K562 (cell line): ENCODE measurements at regions not wholly inside any gene's neighbourhood (a gene's known extent, or its start where the extent isn't known, plus 50 kb on each side); places are given as distances from the start of the nearest gene placed in this dataset.

Experiments
- ATAC-seq: fragments of 200-7000 bp; cut with Tn5 transposase; 3 replicates; pipeline ENCODE4 v1.9.1; 2020; ENCODE audit warnings: moderate library complexity
- BruUV-seq: library from RNA; stranded (reverse); fragments of 400-500 nt; replicated peaks from 2 replicates; lab custom pipeline; 2021; lab: Mats Ljungman, UMichigan
- CTCF ChIA-PET: fragments of 300-600 bp; formaldehyde crosslinking; extraction: SDS; loops from one replicate; lab custom pipeline; 2021; ENCODE audit warnings: low intra/inter-chr PET ratio; lab: Yijun Ruan, JAX
- POLR2A ChIA-PET: fragments of 300-600, 350-650 bp; sonication (Branson Sonifier 250); formaldehyde crosslinking; extraction: SDS; loops from one replicate; lab custom pipeline; 2021; ENCODE audit warnings: antibody characterized with exemption, inconsistent platforms; lab: Yijun Ruan, JAX
- DNase-seq, 4 experiments: peaks; one replicate each; pipeline versions ENCODE4 v3.0.0 to v3.0.0-alpha.2; 2011 to 2018; ENCODE audit warnings: low spot score in 3 of 4, mixed read lengths in 3 of 4; ENCODE audit errors: extremely low read depth in 1 of 4
- FAIRE-seq: peaks from 2 replicates; lab custom pipeline; 2011; peaks lifted over from hg19 to GRCh38; lab: Jason Lieb, UNC
- H2AFZ ChIP-seq: 2 replicates; pipeline ENCODE4 v1.6.0; 2011; ENCODE audit warnings: low read depth, low read length, control low read depth, inconsistent platforms
- H3K27ac ChIP-seq: fragments of 200-600 bp; 3 replicates; pipeline ENCODE4 v1.8.0; 2011; ENCODE audit warnings: low read depth, mild to moderate bottlenecking, control low read depth, inconsistent platforms, low read length, moderate library complexity, mixed read lengths; ENCODE audit errors: extremely low read depth
- H3K27me3 ChIP-seq, 2 experiments: fragments of 300-600 bp in 1 of 2; 2 replicates in 1 of 2; 3 replicates in 1 of 2; pipeline versions ENCODE4 v1.6.0 to v1.8.0; 2011; ENCODE audit warnings: inconsistent platforms in 2 of 2, low read length in 2 of 2, mild to moderate bottlenecking in 1 of 2, mixed read lengths in 1 of 2, moderate library complexity in 1 of 2; ENCODE audit not compliant: control insufficient read depth in 2 of 2, insufficient read depth in 2 of 2
- H3K36me3 ChIP-seq: fragments of 300-600 bp; 3 replicates; pipeline ENCODE4 v1.8.0; 2011; ENCODE audit warnings: mild to moderate bottlenecking, low read length, inconsistent platforms; ENCODE audit not compliant: control insufficient read depth, insufficient read depth
- H3K4me1 ChIP-seq, 2 experiments: fragments of 200-600 bp in 1 of 2; replicated peaks in 1 of 2; 2 replicates in 1 of 2; 3 replicates in 1 of 2; pipeline versions ENCODE4 v1.5.1 to v1.8.0; 2011; ENCODE audit warnings: inconsistent platforms in 2 of 2, low read length in 2 of 2, mild to moderate bottlenecking in 1 of 2, mixed read lengths in 1 of 2, moderate library complexity in 1 of 2; ENCODE audit not compliant: control insufficient read depth in 2 of 2, insufficient read depth in 2 of 2
- H3K4me2 ChIP-seq: 2 replicates; pipeline ENCODE4 v1.6.1; 2011; ENCODE audit warnings: low read length, control low read depth, inconsistent platforms, mixed read lengths; ENCODE audit not compliant: insufficient read depth
- H3K4me3 ChIP-seq: fragments of 200-600 bp; sonication (generic), shearing (Covaris generic); 2 replicates; pipeline ENCODE4 v1.5.1; 2016; ENCODE audit warnings: control low read depth, inconsistent platforms
- H3K79me2 ChIP-seq: fragments of 200-600 bp; 3 replicates; pipeline ENCODE4 v1.8.0; 2011; ENCODE audit warnings: low read length, inconsistent platforms; ENCODE audit not compliant: control insufficient read depth, insufficient read depth
- H3K9ac ChIP-seq, 2 experiments: 2 replicates each; pipeline versions ENCODE4 v1.6.0 to v1.6.1; 2011; ENCODE audit warnings: low read depth in 2 of 2, low read length in 2 of 2, control low read depth in 1 of 2, inconsistent platforms in 1 of 2, mild to moderate bottlenecking in 1 of 2, mixed read lengths in 1 of 2; ENCODE audit not compliant: insufficient read depth in 1 of 2
- H3K9me1 ChIP-seq: one replicate; pipeline ENCODE4 v1.6.0; 2011; ENCODE audit warnings: inconsistent platforms, mild to moderate bottlenecking, low read length, moderate library complexity; ENCODE audit not compliant: control insufficient read depth, insufficient read depth
- H3K9me3 ChIP-seq: replicated peaks from 2 replicates; pipeline ENCODE4 v1.5.1; 2011; ENCODE audit warnings: low read depth, low read length, inconsistent platforms; ENCODE audit not compliant: control insufficient read depth, insufficient read depth
- H4K20me1 ChIP-seq: replicated peaks from 2 replicates; pipeline ENCODE4 v1.6.1; 2011; ENCODE audit warnings: low read length, inconsistent platforms, mixed read lengths; ENCODE audit not compliant: control insufficient read depth, insufficient read depth
- KDM5B ChIP-seq: fragments of 200-600 bp; sonication (generic); IDR thresholded peaks from 2 replicates; pipeline ENCODE4 v1.6.1; 2012; ENCODE audit warnings: low read depth, mild to moderate bottlenecking, moderate library complexity, low read length, control low read depth, inconsistent platforms; ENCODE audit not compliant: insufficient replicate concordance
- NFXL1 ChIP-seq: fragments of 450-650 bp; formaldehyde crosslinking; IDR thresholded peaks from 2 replicates; pipeline ENCODE4 v1.4.0; 2021; ENCODE audit warnings: mild to moderate bottlenecking
- PTTG1 ChIP-seq: fragments of 450-650 bp; IDR thresholded peaks from 2 replicates; pipeline ENCODE4 v1.6.1; 2016; ENCODE audit warnings: low read depth, mild to moderate bottlenecking, missing genetic modification characterization, missing compliant biosample characterization
- RFX1 ChIP-seq: fragments of 450-650 bp; IDR thresholded peaks from 2 replicates; pipeline ENCODE4 v1.6.1; 2016; ENCODE audit warnings: mild to moderate bottlenecking, moderate library complexity
- ZNF324 ChIP-seq: fragments of 250-450 bp; sonication (Bioruptor Pico); IDR thresholded peaks from 2 replicates; pipeline ENCODE4 v1.4.0; 2020; ENCODE audit warnings: mild to moderate bottlenecking
- WGBS: fragments of 100-300 bp; shearing (Covaris generic); methylation state at CpG from one replicate; pipeline ENCODE4 v1.1.6; 2016; ENCODE audit warnings: low coverage, mixed read lengths; ENCODE audit not compliant: insufficient coverage; ENCODE audit errors: missing lambda C conversion rate; 5-methylcytosine and 5-hydroxymethylcytosine counted together
- in situ Hi-C: fragments of 300-500 bp; cut with MboI; formaldehyde crosslinking; loops from 4 replicates; pipeline ENCODE4 v1.15.0; 2018; ENCODE audit warnings: inconsistent platforms, mixed read lengths
- intact Hi-C: fragments of 100-400 bp; cut with micrococcal nuclease; formaldehyde crosslinking; loops from 2 replicates; pipeline ENCODE4 v1.14.2; 2022
- TF ChIP-seq, protein P1 (sequence below): sonication (generic); formaldehyde crosslinking; IDR thresholded peaks from 2 replicates; pipeline ENCODE4 v1.5.0; 2020; ENCODE audit warnings: missing genetic modification reagents

DNA sequence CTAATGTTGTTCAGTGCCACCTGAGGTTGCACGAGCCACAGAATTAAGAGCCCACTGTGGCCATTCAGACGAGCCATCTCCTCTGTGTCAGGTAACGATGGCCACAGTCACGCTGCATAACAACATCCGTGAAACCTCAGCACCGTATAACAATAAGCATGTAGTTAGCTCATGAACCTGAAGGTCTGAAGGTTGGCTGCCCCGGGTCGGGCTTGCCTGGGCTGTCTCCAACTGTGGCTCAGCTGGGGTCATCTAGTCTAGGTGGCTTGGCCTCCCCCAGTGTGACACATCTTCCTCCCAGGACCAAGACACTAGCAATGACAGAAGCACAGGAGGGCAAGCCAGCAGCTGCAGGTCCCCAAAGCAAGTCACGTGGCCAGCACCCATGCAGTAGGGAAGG lies 258.0 kb downstream of the GLI2 start:
- no TSS peak for BruUV-seq

DNA sequence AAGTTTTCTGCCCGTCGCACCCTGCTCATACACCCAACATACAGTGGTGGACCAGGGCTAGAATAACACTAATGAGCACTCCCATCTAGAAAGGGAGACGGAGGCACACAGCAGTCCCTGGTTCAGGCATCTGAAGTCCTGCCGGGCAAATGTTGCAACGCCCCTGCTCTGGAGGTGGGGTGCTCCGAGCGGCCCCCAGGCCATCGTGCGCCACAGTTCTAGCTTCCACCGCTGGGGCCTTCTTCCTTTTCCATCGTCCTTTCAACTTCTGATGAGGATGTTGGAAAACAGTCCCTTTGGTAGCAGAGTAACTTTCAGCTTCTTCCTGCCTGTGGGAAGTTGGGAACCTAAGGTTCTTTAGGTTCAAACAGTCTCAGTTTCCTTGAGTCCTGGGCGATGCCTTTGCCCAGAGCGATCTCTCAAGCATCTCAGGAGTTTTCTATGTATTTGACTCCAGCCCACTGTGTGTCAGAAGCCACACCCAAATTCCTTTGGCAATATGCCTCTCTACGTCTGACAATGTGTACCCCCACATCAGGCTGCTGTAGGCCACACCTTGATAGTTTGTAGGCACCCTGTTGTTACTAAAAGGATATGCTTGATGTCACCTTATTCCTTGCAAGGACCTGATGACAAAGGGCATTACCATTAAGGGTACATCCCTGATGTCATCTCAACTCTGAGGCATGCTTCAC lies 258.8 kb downstream of the GLI2 start:
- ChIA-PET POLR2A (interaction anchor here (0.7 kb wide), 1 partner anchor 81 kb away, joined by 3 read pairs; no protein-coding TSS in a partner anchor), CTCF (no interaction called here)
- TF ChIP-seq RFX1 (no peak), KDM5B (no peak), ZNF324 (CRISPR knock-in tag) (no peak), NFXL1 (CRISPR knock-in tag) (no peak)
- 1% methylated on average over 12 of the region's 14 CpGs for WGBS
- Histone ChIP-seq H3K4me1 (no peaks in the 10 kb centered on the region), H3K9ac (no peak overlapping the region), H3K4me3 (no peak overlapping the region), H3K27ac (no peak overlapping the region), H4K20me1 (no peaks in the 10 kb centered on the region), H3K27me3 (peaks cover 22 to 46% of the 10 kb centered on the region in 2 experiments), H3K36me3 (no peaks in the 10 kb centered on the region), H2AFZ (no peak overlapping the region), H3K79me2 (no peaks in the 10 kb centered on the region), H3K4me2 (no peak overlapping the region), H3K9me1 (peaks cover 2% of the 10 kb centered on the region), H3K9me3 (no peaks in the 10 kb centered on the region)
- DNase-seq: no peak
- intact Hi-C loops (no loop called here), in situ Hi-C loops (no loop called here)
- FAIRE-seq: no peak
- no TSS peak for BruUV-seq
- no peak for ATAC-seq

More for the DNA sequence above, 258.0 kb downstream of the GLI2 start:
- no peaks in the 10 kb centered on the region for H3K9me3 ChIP-seq
- no peak overlapping the region for H3K9ac ChIP-seq
- H3K27me3 ChIP-seq: peaks cover 22 to 54% of the 10 kb centered on the region in 2 experiments
- in situ Hi-C loops: no loop called here
- H3K27ac ChIP-seq: no peak overlapping the region
- H4K20me1 ChIP-seq: no peaks in the 10 kb centered on the region
- POLR2A ChIA-PET: no interaction called here
- no peak overlapping the region for H3K4me3 ChIP-seq
- H3K4me1 ChIP-seq: no peaks in the 10 kb centered on the region; a peak in 1 of 5 replicates
- no peaks in the 10 kb centered on the region for H3K36me3 ChIP-seq
- ATAC-seq (no peak), FAIRE-seq (no peak), DNase-seq (no peak)
- H3K79me2 ChIP-seq: no peaks in the 10 kb centered on the region
- H3K9me1 ChIP-seq: peaks cover 2% of the 10 kb centered on the region
- intact Hi-C loops: no loop called here
- no peak overlapping the region for H3K4me2 ChIP-seq
- CTCF ChIA-PET: no interaction called here
- WGBS: 0% methylated on average over 8 of the region's 9 CpGs
- H2AFZ ChIP-seq: no peak overlapping the region
- no peak for TF ChIP-seq PTTG1 (tag)
- TF ChIP-seq, protein P1, sequence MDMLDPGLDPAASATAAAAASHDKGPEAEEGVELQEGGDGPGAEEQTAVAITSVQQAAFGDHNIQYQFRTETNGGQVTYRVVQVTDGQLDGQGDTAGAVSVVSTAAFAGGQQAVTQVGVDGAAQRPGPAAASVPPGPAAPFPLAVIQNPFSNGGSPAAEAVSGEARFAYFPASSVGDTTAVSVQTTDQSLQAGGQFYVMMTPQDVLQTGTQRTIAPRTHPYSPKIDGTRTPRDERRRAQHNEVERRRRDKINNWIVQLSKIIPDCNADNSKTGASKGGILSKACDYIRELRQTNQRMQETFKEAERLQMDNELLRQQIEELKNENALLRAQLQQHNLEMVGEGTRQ (CRISPR knock-in tag): peak; percentile 43; the same call in 1 of the 2 replicates
